ENCODE measurements at regions not wholly inside any gene's neighbourhood (a gene's known extent, or its start where the extent isn't known, plus 50 kb on each side); places are given as distances from the start of the nearest gene placed in this dataset.
"Not testable (repeated sequence)": the region's sequence is repeated elsewhere in the genome, so short reads cannot be mapped to it uniquely, and the experiment has no call there.

DNA sequence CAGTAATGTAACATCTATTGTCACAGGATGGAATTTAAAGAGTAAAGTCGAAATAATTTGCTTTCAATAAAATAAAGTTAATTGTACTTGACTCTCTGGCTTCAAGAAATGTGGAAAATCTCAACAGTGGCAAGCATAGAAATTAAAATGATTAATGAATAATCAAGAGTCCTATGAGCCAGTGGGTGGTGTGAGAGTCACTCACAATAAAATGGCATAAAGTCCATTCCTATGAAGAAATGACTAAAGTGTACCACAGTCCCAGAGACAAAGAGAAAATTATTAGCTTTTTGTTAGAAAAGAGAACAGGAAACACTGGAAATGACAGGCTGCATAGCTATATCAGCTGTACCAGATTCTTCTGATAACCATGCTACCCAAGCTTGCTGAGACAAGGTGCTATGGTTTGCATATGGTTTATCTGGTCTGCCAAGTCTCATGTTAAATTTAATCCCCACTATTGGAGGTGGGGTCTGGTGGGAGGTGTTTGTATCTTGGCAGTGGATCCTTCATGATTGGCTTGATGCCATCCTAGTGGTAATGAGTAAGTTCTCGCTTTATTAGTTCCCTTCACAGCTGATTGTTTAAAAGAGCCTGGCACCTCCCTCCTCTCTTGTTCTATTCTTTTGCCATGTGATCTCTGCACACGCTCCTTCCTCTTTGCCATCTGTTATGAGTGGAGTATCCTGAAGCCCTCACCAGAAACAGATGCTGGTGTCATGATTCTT is 647.7 kb upstream of the ITGA1 start:
- in situ Hi-C loops (cut with HindIII; ENCODE audit: low sequenced_read_pairs): no loop called here

GRCh38 chr5:52148679-52149078 is 639.0 kb upstream of the ITGA1 start:
- in situ Hi-C loops (cut with HindIII; ENCODE audit: low sequenced_read_pairs): no loop called here

- in situ Hi-C loops (cut with HindIII; ENCODE audit: low sequenced_read_pairs): no loop called here
Observed at GRCh38 chr5:52150501-52150900, 637.2 kb upstream of the ITGA1 start.

DNA sequence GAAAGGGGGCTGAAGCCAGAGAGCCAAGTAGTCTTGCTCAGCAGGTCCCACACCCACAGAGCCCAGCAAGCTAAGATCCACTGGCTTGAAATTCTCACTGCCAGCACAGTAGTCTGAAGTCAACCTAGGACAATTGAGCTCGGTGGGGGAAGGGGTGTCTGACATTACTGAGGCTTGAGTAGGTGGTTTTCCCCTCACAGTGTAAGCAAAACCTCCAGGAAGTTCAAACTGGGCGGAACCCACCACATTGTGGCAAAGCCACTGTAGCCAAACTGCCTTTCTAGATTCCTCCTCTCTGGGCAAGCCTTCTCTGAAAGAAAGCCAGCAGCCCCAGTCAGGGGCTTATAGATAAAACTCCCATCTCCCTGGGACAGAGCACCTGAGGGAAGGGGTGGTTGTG is 630.9 kb upstream of the ITGA1 start:
- in situ Hi-C loops (cut with HindIII; ENCODE audit: low sequenced_read_pairs): not testable (repeated sequence)

- in situ Hi-C loops (cut with HindIII; ENCODE audit: low sequenced_read_pairs): not testable (repeated sequence)
Observed at GRCh38 chr5:52165806-52166205, 621.9 kb upstream of the ITGA1 start.

DNA sequence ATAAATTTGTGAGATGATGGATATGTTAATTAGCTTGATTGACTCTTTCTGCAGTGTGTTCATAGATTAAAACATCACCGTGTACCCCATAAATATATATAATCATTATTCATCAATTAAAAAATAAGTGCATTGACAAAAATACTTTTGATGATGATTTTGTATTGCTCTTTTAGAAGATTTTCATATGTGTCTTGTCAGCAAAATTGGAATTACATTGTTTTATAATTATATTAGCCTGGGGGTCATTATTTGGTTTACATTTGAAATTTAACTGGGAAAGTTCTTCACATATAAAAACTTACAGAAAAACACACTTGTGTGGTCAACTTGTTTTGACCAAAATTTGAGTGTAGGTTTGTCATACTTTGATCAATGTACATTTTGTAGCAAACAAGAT is 614.6 kb upstream of the ITGA1 start:
- in situ Hi-C loops (cut with HindIII; ENCODE audit: low sequenced_read_pairs): no loop called here

GRCh38 chr5:52177193-52177592 is 610.5 kb upstream of the ITGA1 start:
- in situ Hi-C loops (cut with HindIII; ENCODE audit: low sequenced_read_pairs): no loop called here

DNA sequence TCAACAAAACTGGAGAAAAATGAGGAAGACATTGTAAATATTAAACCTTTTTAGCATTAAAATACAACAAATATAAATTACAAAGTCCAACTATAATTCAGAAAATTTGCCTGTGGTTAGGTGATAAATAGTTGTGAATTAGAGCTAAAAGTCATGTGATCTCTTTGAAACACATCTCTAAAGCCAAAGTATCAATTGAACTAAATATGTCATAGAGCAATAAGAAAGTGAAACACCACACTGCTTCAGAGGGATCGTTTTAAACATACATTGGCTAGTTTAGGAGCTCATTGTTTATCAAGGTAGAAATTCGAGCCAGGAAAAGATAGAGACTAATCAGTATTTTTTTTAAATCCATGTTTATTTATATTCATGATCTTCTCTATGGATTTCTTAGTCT is 606.3 kb upstream of the ITGA1 start:
- in situ Hi-C loops (cut with HindIII; ENCODE audit: low sequenced_read_pairs): no loop called here

- in situ Hi-C loops (cut with HindIII; ENCODE audit: low sequenced_read_pairs): no loop called here
Observed at GRCh38 chr5:52190737-52191136, 597.0 kb upstream of the ITGA1 start.

DNA sequence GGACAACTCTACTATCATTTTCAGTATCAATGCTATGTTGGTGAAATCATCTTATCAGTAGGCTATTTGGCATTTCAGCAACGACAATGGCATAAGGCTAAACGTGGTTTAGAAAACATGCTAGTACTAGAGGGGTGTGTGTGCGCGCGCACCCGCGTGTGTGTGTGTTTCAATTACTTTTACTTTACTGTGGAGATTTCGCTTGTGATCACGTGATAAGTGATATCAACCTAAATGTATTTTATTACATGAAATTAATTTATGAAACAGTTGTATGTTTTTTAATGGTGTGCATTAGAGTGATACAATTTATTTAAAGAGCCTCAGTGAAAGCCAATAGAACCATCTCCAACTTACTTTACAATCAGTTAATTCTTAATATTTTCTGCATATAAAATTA is 587.9 kb upstream of the ITGA1 start:
- in situ Hi-C loops (cut with HindIII; ENCODE audit: low sequenced_read_pairs): no loop called here

- in situ Hi-C loops (cut with HindIII; ENCODE audit: low sequenced_read_pairs): no loop called here
Observed at GRCh38 chr5:52202256-52202655, 585.5 kb upstream of the ITGA1 start.

DNA sequence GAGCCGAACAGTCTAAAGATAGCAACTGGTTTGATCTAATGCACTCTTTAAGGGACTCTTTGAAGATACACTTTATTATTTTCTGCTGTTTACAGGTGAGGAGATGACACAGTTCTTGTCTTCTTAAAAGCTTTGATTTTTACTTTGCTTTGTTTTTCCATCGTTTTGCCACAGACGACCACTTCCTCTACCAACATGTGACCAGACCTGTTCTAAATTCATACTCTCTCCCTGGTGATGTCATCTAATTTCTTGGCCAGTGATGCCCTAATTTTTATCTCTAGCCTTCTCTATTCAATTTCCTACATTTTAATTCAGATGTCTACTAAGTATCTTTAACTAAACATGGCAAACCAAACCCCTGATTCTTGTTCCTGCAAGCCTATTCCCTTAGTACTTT is 583.4 kb upstream of the ITGA1 start:
- in situ Hi-C loops (cut with HindIII; ENCODE audit: low sequenced_read_pairs): no loop called here

Measured in DLD1 (cell line).